DMS153 (cell line): ENCODE measurements at regions not wholly inside any gene's neighbourhood (a gene's known extent, or its start where the extent isn't known, plus 50 kb on each side); places are given as distances from the start of the nearest gene placed in this dataset.

ENCODE experiments used
- DNase-seq: peaks from one replicate; lab custom pipeline; 2025; lab: John Stamatoyannopoulos, UW

GRCh38 chr14:61107869-61108493 is 126.9 kb downstream of the SLC38A6 start:
- no peak for DNase-seq

- no peak for DNase-seq
These were observed 126.1 kb downstream of the SLC38A6 start for GRCh38 chr14:61106959-61107641.

- no peak for DNase-seq
These were observed 125.4 kb downstream of the SLC38A6 start for GRCh38 chr14:61106271-61106958.

GRCh38 chr14:61104358-61104757 is 123.3 kb downstream of the SLC38A6 start:
- DNase-seq, result no peak

GRCh38 chr14:61103541-61104339 is 122.7 kb downstream of the SLC38A6 start:
- no peak for DNase-seq

- no peak for DNase-seq
These were observed 121.8 kb downstream of the SLC38A6 start for GRCh38 chr14:61102549-61103466.
